DOHH2 (cell line): ENCODE measurements at regions not wholly inside any gene's neighbourhood (a gene's known extent, or its start where the extent isn't known, plus 50 kb on each side); places are given as distances from the start of the nearest gene placed in this dataset.
"Not testable (repeated sequence)": the region's sequence is repeated elsewhere in the genome, so short reads cannot be mapped to it uniquely, and the experiment has no call there.

Experiments
- H3F3A ChIP-seq: fragments of 200-600 bp; sonication (generic), shearing (Covaris generic); 2 replicates; pipeline ENCODE4 v1.6.0; 2016; ENCODE audit warnings: antibody characterized with exemption, mild to moderate bottlenecking; ENCODE audit not compliant: control insufficient read depth, insufficient read depth
- H3K27ac ChIP-seq: fragments of 200-600 bp; sonication (generic); 2 replicates; pipeline ENCODE4 v1.5.1; 2014; ENCODE audit warnings: low read depth, mild to moderate bottlenecking, low read length, moderate library complexity
- H3K27me3 ChIP-seq: fragments of 200-600 bp; sonication (generic); 2 replicates; pipeline ENCODE4 v1.6.1; 2014; ENCODE audit warnings: mild to moderate bottlenecking, low read length, mixed read lengths; ENCODE audit not compliant: control insufficient read depth
- H3K36me3 ChIP-seq: fragments of 200-600 bp; sonication (generic); 2 replicates; pipeline ENCODE4 v1.6.1; 2014; ENCODE audit warnings: mild to moderate bottlenecking, low read length, moderate library complexity, mixed read lengths; ENCODE audit not compliant: control insufficient read depth
- H3K4me1 ChIP-seq: fragments of 200-600 bp; sonication (generic); 2 replicates; pipeline ENCODE4 v1.6.1; 2014; ENCODE audit warnings: mild to moderate bottlenecking, low read length, mixed read lengths; ENCODE audit not compliant: control insufficient read depth
- H3K4me2 ChIP-seq: fragments of 200-600 bp; sonication (generic); 2 replicates; pipeline ENCODE4 v1.6.0; 2014; ENCODE audit warnings: mild to moderate bottlenecking, low read length, moderate library complexity
- H3K4me3 ChIP-seq: fragments of 200-600 bp; sonication (generic); 2 replicates; pipeline ENCODE4 v1.5.1; 2014; ENCODE audit warnings: mild to moderate bottlenecking, low read length, mixed read lengths
- H3K79me2 ChIP-seq: fragments of 200-600 bp; sonication (generic); 2 replicates; pipeline ENCODE4 v1.6.1; 2014; ENCODE audit warnings: mild to moderate bottlenecking, low read length, mixed read lengths; ENCODE audit not compliant: control insufficient read depth
- H3K9me2 ChIP-seq: fragments of 200-600 bp; sonication (generic); replicated peaks from 2 replicates; pipeline ENCODE4 v1.6.1; 2014; ENCODE audit warnings: mild to moderate bottlenecking, low read length, mixed read lengths; ENCODE audit not compliant: control insufficient read depth
- H3K9me3 ChIP-seq: fragments of 200-600 bp; sonication (generic); 2 replicates; pipeline ENCODE4 v1.6.1; 2014; ENCODE audit warnings: antibody characterized with exemption, low read length, mixed read lengths; ENCODE audit not compliant: control insufficient read depth, insufficient read depth
- H4K20me1 ChIP-seq: fragments of 200-600 bp; sonication (generic); 2 replicates; pipeline ENCODE4 v1.6.0; 2014; ENCODE audit warnings: low read depth, mild to moderate bottlenecking, antibody characterized with exemption, low read length, moderate library complexity; ENCODE audit not compliant: control insufficient read depth, insufficient read depth
- CTCF ChIP-seq: fragments of 200-600 bp; sonication (generic); IDR thresholded peaks from one replicate; pipeline ENCODE4 v1.5.1; 2014; ENCODE audit warnings: antibody characterized with exemption, mild to moderate bottlenecking, low read depth, low read length; ENCODE audit not compliant: poor library complexity, severe bottlenecking
- EZH2phosphoT487 ChIP-seq: fragments of 200-600 bp; sonication (generic); IDR thresholded peaks from 2 replicates; pipeline ENCODE4 v1.6.1; 2017; ENCODE audit warnings: borderline replicate concordance, mild to moderate bottlenecking, antibody characterized with exemption, low read length, moderate library complexity, mixed read lengths

- Histone ChIP-seq H3K36me3 (no peaks in the 10 kb centered on the region), H3K27ac (no peak overlapping the region), H3F3A (no peaks in the 10 kb centered on the region), H3K27me3 (no peaks in the 10 kb centered on the region), H4K20me1 (no peaks in the 10 kb centered on the region), H3K4me1 (no peaks in the 10 kb centered on the region), H3K4me2 (no peak overlapping the region), H3K9me3 (no peaks in the 10 kb centered on the region), H3K9me2 (no peaks in the 10 kb centered on the region), H3K79me2 (no peaks in the 10 kb centered on the region), H3K4me3 (no peak overlapping the region)
- TF ChIP-seq EZH2phosphoT487 = no peak
- no peak for TF ChIP-seq CTCF
Observed at GRCh38 chr12:91744597-91744996, 401.0 kb downstream of the BTG1 start.

GRCh38 chr12:91743704-91744321, 401.8 kb downstream of the BTG1 start:
- no peaks in the 10 kb centered on the region for H4K20me1 ChIP-seq
- no peak overlapping the region for H3K4me2 ChIP-seq
- no peak overlapping the region for H3K27ac ChIP-seq
- no peak overlapping the region for H3K4me3 ChIP-seq
- no peaks in the 10 kb centered on the region for H3K79me2 ChIP-seq
- H3K9me2 ChIP-seq = no peaks in the 10 kb centered on the region
- H3K4me1 ChIP-seq = no peaks in the 10 kb centered on the region
- no peaks in the 10 kb centered on the region for H3K36me3 ChIP-seq
- no peaks in the 10 kb centered on the region for H3K9me3 ChIP-seq
- no peaks in the 10 kb centered on the region for H3K27me3 ChIP-seq
- TF ChIP-seq CTCF = no peak
- TF ChIP-seq EZH2phosphoT487 = no peak
- no peaks in the 10 kb centered on the region for H3F3A ChIP-seq

GRCh38 chr12:91743280-91743679, 402.4 kb downstream of the BTG1 start:
- no peaks in the 10 kb centered on the region for H3K9me2 ChIP-seq
- H3K4me2 ChIP-seq = no peak overlapping the region
- TF ChIP-seq EZH2phosphoT487 = no peak
- H3K27me3 ChIP-seq = no peaks in the 10 kb centered on the region
- no peak overlapping the region for H3K4me3 ChIP-seq
- H3K9me3 ChIP-seq = no peaks in the 10 kb centered on the region
- H3K4me1 ChIP-seq = no peaks in the 10 kb centered on the region
- no peak overlapping the region for H3K27ac ChIP-seq
- H3F3A ChIP-seq = no peaks in the 10 kb centered on the region
- H4K20me1 ChIP-seq = no peaks in the 10 kb centered on the region
- H3K36me3 ChIP-seq = no peaks in the 10 kb centered on the region
- H3K79me2 ChIP-seq = no peaks in the 10 kb centered on the region

- Histone ChIP-seq H3K9me2 (no peaks in the 10 kb centered on the region), H3F3A (no peaks in the 10 kb centered on the region), H3K4me1 (no peaks in the 10 kb centered on the region), H3K36me3 (no peaks in the 10 kb centered on the region), H3K27me3 (no peaks in the 10 kb centered on the region), H3K79me2 (no peaks in the 10 kb centered on the region), H3K9me3 (no peaks in the 10 kb centered on the region), H3K4me3 (no peak overlapping the region), H3K4me2 (no peak overlapping the region), H4K20me1 (no peaks in the 10 kb centered on the region), H3K27ac (no peak overlapping the region)
- no peak for TF ChIP-seq EZH2phosphoT487
- no peak for TF ChIP-seq CTCF
Observed at GRCh38 chr12:91741932-91742331, 403.7 kb downstream of the BTG1 start.

- H3K4me2 ChIP-seq, H3K27ac ChIP-seq, H3K36me3 ChIP-seq: not testable (repeated sequence)
Observed at GRCh38 chr12:91733846-91734245, 411.8 kb downstream of the BTG1 start.

More at GRCh38 chr12:91733846-91734245, 411.8 kb downstream of the BTG1 start:
- not testable (repeated sequence) for H4K20me1 ChIP-seq, H3K27me3 ChIP-seq, H3K79me2 ChIP-seq, H3K4me1 ChIP-seq, H3K4me3 ChIP-seq, H3K9me2 ChIP-seq, H3F3A ChIP-seq, H3K9me3 ChIP-seq
